Forelimb muscle (tissue), 1 donor: ENCODE measurements at regions not wholly inside any gene's neighbourhood (a gene's known extent, or its start where the extent isn't known, plus 50 kb on each side); places are given as distances from the start of the nearest gene placed in this dataset.

Experiments used
- DNase-seq: peaks from one replicate; pipeline ENCODE4 v3.0.0-alpha.2; 2013; ENCODE audit warnings: low read depth

- DNase-seq, result no peak
These were observed 274.1 kb downstream of the HAUS1 start for GRCh38 chr18:46378126-46378863.

GRCh38 chr18:46378864-46379207 lies 274.7 kb downstream of the HAUS1 start:
- no peak for DNase-seq

GRCh38 chr18:46379323-46379950 lies 275.3 kb downstream of the HAUS1 start:
- DNase-seq, result no peak

DNA sequence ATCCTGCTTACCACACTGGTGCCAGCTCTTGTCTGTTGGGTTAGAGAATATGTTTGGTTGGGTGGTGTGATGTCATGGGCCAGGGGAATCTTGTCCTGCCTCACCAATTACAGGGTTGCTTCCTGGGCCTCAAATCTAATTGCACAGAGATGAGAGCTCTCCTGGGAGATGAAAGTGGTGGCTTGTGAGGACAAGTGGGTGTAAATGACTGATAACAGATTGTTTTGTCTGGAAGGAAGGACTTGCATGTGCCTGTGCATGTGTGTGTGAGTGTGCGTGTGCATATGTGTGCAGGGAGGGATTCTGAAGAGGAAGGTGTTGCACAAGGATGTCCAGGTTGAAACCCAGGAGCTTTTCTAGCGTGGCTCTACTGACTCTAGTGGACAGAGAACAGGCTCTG lies 271.9 kb downstream of the LOXHD1 start:
- no peak for DNase-seq

- no peak for DNase-seq
These were observed 270.2 kb downstream of the LOXHD1 start for GRCh38 chr18:46386788-46387187.

- no peak for DNase-seq
These were observed 269.4 kb downstream of the LOXHD1 start for GRCh38 chr18:46387441-46388131.

DNA sequence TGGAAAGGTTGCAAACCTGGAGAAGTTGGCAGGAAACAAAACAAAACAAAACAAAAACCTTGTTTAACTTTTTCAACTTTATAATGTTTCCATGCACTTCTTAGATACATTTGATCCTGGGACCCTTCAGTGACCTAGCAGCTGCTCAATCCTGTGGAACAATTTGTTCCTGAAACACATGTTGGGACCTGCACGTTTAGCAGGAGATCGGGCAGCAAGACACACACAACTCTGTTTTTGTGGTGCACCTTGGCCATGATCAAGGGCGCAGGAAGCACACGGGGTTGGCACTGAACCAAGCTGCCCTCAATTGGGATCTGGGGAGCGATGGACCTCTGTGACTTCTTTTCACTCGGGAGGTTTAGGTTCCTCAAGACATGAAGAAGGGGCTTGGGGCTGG lies 268.7 kb downstream of the LOXHD1 start:
- no peak for DNase-seq

GRCh38 chr18:46392576-46392975 lies 264.4 kb downstream of the LOXHD1 start:
- no peak for DNase-seq

- DNase-seq, result no peak
These were observed 263.8 kb downstream of the LOXHD1 start for GRCh38 chr18:46393230-46393629.

GRCh38 chr18:46393961-46394360 lies 263.1 kb downstream of the LOXHD1 start:
- no peak for DNase-seq

DNA sequence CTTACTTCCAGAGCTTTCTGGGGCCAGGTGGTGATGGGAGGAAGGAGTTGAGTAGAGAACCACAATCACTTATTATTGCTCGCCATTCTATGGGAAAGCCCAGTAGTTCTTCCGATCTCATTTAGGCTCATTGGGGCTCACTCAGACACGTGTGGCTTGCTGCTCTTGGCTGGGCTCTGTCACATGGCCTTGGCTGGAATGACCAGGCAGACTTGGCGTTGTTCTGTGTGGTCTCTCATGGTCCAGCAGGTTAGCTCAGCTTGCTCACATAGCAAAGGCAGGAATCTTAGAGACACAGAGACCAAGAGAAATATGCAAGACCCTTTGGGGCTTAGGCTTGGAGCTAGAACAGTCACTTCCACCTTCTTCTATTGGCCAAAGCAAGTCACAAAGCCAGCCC lies 261.2 kb downstream of the LOXHD1 start:
- DNase-seq, result no peak

DNA sequence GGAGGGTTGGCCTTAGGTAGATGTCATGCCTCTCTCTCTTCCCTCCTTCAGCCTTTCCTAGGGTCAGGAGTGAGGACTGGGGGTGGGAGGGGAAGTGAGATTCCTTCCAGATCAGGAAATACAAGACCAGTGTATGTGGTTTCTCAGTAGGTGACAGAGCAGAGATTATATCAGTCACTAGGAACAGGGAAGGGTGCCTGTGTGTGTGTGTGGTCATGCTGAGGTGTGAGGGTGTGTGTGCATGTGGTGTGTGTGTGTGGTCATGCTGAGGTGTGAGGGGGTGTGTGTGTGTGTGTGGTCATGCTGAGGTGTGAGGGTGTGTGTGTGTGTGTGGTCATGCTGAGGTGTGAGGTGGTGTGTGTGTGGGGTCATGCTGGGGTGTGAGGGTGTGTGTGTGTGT lies 259.8 kb downstream of the LOXHD1 start:
- no peak for DNase-seq

GRCh38 chr18:46398005-46398404 lies 259.0 kb downstream of the LOXHD1 start:
- DNase-seq, result no peak

GRCh38 chr18:46398625-46399024 lies 258.4 kb downstream of the LOXHD1 start:
- no peak for DNase-seq

DNA sequence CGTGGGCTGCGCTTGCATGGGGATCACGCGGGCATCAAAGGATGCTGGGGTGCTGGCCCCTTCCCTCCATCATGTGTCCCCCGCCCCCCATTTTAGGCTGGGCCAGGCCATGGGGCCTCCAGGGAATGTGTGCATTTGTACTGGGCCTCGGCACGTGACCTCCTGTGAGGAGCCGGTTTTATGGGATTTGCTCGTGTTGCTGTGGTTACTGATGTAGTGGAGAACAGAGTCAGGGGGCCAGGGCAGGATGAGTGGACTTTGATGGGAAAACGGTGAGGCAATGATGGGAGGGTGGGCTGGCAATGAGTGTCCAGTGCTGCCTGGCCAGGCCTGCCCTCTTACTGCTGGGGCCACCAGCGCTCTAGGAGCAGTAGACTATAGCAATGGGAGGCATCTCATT lies 257.7 kb downstream of the LOXHD1 start:
- DNase-seq, result no peak

GRCh38 chr18:46400449-46400848 lies 256.6 kb downstream of the LOXHD1 start:
- DNase-seq, result no peak

DNA sequence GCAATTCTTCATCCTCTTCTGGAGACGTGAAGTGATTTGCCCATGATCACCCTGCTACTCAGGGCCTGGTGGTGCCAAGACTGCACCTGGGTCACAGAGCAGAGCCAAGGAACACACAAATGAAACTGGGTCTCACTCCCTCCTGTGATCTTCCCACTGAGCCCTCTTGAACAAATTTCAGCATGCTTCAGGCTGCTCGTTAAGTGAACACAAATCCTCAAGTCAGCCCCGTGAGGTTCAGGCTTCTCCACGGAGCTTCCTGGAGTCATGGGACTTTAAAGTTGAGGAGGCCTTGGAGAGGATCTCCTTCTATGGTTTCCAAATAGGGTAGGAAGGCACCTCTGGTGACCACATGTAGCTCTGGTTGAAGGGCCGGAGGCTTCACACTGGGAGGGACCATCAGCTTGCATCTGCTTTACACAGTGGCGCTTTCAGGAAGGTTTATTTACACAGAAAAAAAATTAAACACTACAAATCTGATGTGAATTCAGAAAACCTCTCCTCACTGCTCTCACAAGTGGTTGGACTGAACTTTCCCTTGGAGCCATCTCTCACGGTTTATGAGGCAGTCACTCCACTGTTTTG lies 255.4 kb downstream of the LOXHD1 start:
- DNase-seq, result no peak

GRCh38 chr18:46402396-46402795 lies 254.6 kb downstream of the LOXHD1 start:
- no peak for DNase-seq

DNA sequence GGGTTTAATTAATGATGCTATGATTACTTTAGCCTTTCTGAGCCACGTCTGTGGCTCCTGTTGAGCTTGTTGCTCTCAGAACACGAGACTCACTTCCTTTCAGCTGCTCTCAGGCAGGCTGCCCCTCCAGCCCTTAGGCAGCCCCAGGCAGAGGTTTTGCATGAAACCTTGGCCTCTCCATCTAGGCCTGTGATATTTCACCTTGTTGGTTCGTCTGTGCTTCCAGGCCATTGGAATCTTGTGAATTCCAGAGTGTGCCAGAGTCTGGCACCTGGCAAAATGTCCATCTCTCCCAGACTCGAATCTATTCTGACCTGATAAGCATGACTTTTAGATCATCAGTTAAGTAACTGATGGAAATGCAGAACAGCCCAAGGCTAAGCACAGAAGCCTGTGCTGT lies 254.1 kb downstream of the LOXHD1 start:
- no peak for DNase-seq

- DNase-seq, result no peak
These were observed 251.0 kb downstream of the LOXHD1 start for GRCh38 chr18:46405832-46406538.

DNA sequence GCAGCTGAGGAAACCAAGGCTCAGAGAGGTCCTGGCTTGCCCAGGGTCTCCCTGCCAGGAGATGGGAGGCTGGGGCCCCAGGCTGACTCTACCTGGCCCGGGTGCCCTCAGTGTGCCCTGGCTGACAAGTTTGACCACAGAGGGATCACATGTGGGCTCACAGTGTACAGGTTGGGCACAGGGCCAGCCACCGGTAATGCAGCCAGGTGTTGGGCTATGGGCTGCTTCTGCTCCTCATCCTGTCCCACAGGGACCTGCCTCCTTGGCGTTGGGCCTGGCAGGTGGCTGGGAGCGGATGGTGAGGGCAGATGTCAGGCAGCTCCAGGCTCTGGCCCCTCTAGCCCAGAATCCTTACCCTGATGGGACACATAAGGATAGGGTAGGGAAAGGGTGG lies 250.5 kb downstream of the LOXHD1 start:
- no peak for DNase-seq

DNA sequence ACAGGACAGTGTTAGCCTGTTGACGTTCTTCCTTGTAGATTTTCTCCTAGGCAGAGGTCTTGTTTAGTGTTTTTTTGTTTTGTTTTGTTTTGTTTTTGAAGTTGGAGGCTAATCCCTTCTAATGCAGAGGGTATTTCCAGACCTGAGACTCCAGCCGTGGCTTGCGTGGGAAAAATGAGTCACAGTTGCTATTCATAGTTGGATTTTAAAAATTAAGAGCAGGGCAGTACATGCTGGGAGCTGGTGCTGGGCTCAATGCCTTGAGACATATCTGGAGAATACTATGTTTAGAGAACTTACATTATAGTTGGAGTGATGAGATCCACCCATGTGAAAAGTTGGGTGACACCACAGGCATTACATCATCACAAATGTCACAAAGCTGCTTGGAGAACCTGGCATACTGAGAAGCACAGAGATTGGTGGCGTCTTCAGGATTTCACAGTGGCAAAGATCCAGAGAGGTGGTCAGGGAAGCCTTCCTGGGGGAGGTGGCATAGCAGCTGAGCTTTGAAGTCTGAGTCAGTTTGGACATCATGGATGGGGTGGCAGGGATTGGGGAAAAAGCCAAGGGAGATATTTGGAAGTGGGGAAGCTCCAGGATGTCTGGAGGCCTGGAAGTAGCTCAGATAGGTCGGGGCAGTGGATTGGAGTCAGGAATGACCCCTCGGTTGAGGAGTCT lies 249.4 kb downstream of the LOXHD1 start:
- no peak for DNase-seq
